GM19467 (cell line): ENCODE measurements at regions not wholly inside any gene's neighbourhood (a gene's known extent, or its start where the extent isn't known, plus 50 kb on each side); places are given as distances from the start of the nearest gene placed in this dataset.

Experiments used
- ATAC-seq: cut with Tn5 transposase; IDR thresholded peaks from one replicate; pipeline ENCODE4 v1.9.1; 2021; ENCODE audit warnings: mild to moderate bottlenecking, moderate library complexity; ENCODE audit not compliant: unreplicated experiment

GRCh38 chr6:12381587-12381986 lies 91.4 kb downstream of the EDN1 start:
- ATAC-seq: no peak

DNA sequence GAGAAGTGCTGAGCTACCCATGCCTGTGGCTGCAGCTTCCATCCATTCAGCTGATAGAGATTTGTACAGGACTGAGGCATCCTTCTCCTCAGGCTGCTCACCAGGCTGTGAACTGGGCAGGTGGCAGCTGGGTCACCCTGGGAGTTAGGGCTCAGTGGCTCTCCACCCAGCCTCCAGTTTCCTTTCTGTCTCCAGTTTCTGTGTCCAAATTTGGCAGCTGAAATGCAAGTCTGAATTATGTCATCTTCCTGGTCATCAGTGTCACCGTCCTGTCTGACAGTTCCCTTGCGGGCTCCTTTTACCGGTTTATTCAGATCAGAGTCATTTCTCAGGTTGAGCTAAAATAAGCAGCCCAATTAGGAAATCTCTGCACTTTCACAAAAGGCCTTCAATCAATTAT lies 93.3 kb downstream of the EDN1 start:
- peak; percentile 84 for ATAC-seq

DNA sequence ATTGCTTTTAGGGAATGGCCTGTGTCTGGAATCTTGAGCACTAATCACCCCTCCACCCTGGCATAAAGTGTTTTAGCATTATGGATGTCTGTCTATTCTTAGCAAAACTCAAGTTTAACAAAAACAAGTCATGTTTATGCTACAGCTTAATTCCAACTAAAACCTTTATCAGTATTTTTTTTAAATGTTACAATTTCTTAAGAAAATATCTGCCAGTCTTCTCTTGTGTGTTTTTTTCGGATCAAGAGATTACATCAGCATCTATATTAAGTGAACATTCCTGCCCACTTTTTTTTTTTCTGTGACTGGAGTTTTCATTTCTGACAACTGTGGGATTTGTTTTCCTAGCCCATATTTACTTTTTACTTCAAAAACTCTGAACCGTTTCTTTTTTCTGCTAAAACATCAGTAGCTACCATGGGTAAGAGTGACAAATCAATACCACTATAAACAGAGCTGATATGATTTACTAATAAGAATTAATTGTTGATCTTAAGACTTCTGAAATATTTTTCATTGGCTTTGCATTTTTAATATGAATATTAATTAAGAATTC lies 94.3 kb downstream of the EDN1 start:
- no peak for ATAC-seq

DNA sequence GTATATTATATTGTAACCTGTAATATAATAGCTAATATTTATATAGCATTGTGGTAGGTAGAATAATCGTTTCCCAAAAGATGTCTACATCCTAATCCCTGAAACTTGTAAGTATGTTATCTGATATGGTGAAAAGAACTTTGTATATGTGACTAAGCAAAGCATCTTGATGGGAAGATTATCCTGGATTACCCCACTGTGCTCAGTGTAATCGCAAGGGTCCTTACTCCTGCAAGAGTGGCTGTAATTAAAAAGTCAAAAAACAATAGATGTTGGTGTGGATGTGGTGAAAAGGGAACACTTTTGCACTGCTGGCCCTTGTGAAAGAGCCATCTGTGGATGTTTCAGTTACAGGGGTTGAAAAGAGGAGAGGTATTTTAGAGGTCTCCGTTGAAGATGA lies 95.2 kb downstream of the EDN1 start:
- ATAC-seq: no peak

DNA sequence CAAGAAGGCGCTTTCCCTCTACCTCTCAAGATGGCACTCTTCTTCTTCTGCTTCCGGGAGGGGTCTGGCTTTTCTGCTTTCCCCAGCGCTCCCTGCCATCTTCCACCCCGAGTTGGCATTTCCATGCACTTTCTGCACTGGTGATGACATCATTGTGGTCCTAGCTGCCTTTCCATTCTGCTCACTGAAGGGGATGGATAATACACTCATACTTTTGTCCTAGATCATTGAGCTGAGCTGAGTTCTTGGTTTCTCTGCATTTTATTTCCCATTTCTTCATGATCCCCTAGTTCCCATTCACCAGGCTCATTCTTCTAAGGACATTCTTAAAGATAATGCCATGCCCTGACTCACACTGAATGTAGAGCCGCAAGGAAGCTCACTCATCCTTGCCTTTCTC lies 96.7 kb downstream of the EDN1 start:
- ATAC-seq: no peak

DNA sequence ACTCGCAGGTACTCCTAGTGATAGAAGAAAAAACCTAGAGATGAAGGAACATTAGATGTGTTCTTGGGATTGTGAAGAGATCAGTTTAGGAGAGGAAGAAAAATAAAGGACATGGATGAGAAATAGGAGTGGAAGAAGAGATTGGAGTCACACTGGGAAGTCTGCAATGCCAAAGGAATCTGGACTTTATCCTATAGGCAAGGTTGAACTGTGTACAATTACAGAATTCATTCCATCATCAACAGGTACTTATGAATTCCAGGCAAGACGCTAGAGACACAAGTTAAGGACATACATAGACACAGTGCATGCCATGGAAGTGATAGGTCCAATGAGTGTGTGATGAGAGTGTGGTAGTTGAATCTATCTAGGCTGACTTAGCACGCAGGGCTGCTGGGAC lies 101.3 kb downstream of the EDN1 start:
- ATAC-seq: no peak

GRCh38 chr6:12392490-12392889 lies 102.3 kb downstream of the EDN1 start:
- no peak for ATAC-seq

- ATAC-seq: no peak
Measured at GRCh38 chr6:12393100-12393499, 102.9 kb downstream of the EDN1 start.

DNA sequence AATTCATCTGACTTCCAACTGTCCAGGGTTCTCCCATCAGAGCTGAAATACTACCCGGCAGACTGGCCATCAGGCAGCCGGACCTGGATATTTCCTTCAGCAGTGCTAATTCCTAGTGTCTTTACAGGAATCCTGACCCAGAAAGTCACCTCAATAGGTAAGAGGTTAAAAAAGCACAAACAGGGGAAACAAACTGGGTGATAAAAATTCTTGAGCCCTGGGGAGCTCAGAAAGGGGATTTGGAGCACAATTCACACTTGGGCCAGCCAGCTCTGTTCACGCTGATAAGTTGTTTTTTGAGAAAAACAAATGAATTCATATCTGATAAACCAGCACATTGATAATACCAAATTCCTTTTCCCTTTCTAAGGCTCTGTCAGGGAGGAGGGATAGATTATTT lies 104.0 kb downstream of the EDN1 start:
- no peak for ATAC-seq

GRCh38 chr6:12395898-12396297 lies 105.7 kb downstream of the EDN1 start:
- ATAC-seq: no peak

DNA sequence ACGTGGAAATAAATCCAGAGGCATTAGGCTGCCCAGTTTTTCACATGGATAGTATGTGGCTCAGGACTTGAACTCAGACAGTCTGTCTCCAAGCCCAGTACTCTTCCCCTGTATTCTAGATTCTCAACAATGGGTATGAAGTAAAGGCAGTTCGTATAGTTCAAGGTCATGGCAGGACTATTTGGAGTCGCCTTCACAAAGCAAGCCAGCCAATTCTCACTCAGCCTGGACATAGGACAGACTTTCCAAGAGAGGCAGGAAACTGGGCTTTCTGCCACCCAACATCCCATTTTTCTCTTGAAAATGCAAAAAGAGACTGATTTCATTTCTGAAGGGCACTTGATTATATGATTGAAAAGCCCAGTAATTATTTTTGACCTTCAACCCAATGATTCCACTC lies 111.0 kb downstream of the EDN1 start:
- ATAC-seq: no peak

DNA sequence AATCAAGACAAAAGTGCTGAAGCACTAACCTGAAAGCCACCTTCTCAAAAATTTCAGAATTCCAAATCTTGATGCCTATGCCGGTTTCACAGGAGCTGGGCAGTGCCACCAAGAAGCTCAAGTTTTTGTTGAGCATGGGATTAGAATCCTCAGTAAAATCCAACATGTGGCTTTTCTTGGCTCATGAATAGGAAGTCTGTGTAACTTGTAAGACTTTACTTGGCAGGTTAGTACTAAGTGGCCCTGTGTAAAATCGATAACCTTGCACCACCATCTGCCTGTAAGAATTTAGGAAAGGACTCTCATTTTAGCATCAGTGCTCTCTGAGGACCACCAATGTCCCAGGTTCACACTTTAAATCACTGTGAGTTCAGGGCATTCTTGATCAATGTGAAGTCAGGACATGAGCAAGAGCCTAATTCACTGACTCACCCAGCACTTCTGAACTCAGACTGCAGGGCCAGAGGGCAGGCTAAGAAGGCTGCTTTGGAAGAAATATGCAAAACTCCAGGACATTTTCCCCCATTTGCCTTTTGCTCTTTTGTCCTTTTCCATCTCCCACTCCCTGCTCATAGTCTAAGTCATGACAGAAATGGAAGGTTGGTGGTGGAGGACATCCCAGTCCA lies 113.2 kb downstream of the EDN1 start:
- no peak for ATAC-seq

GRCh38 chr6:12403947-12404647 lies 113.9 kb downstream of the EDN1 start:
- no peak for ATAC-seq

GRCh38 chr6:12404651-12405050 lies 114.5 kb downstream of the EDN1 start:
- ATAC-seq: no peak

DNA sequence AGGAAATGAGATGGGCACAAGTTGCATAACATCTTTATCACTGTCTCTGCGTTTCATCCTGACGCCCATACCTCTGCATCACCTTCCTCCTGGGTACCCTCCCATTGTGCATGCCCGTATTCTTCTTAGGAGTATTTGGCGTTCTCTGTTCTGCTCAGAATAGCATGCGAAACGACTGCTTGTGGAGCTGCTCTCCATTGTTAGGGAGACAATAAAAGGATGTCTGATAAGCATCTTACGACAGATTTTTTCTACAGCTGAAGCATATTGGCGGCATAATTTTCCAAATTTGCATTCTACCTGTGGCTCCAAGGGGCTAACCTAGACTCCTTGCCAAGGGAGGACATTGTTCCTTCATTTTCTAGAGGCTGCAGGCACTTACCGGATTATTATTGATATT lies 118.6 kb downstream of the EDN1 start:
- ATAC-seq: no peak

- no peak for ATAC-seq
Measured at GRCh38 chr6:12410946-12411345, 120.8 kb downstream of the EDN1 start.

DNA sequence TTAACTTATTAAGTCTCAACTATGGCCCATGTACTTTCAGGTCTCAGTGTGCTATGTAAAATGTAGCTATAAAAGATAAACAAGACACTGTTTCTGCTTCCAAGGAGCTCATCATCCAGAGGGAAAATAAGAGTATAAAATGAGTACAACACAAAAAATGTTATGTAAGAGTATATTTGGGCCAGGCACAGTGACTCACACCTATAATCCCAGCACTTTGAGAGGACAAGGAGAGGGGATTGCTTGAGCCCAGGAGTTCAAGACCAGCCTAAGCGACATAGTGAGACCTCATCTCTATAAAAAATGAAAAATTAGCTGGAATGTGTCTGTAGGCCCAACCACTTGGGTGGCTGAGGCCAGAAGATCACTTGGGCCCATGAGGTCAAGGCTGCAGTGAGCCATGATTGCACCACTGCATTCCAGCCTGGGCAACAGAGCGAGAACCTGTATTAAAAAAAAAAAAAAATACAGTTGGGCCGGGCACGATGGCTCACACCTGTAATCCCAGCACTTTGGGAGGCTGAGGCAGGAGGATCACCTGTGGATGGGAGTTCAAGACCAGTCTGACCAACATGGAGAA lies 124.0 kb downstream of the EDN1 start:
- no peak for ATAC-seq

GRCh38 chr6:12415980-12416598 lies 125.9 kb downstream of the EDN1 start:
- no peak for ATAC-seq

- no peak for ATAC-seq
Measured at GRCh38 chr6:12417191-12417590, 127.0 kb downstream of the EDN1 start.

DNA sequence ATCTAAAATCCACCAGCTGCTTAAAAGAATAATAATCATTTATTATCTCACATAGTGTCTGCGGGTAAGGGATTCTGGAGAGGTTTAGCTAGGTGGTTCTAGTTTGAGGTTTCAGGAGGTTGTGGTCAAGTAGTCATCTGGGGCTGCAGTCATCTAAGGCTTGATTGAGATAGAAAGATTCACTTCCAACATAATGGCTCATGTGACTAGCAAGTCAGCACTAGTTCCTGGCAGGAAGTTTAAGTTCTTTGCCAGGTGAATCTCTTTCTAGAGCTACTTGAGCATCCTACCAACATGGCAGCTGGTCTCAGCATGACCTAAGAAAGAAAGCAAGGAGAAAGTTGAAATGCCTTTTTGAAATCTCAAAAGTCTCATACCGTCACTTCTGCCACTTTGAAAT lies 128.8 kb downstream of the EDN1 start:
- no peak for ATAC-seq

GRCh38 chr6:12419631-12420272 lies 129.6 kb downstream of the EDN1 start:
- no peak for ATAC-seq
